Mesenchymal stem cell (in vitro differentiated cells and primary cell): ENCODE measurements at regions not wholly inside any gene's neighbourhood (a gene's known extent, or its start where the extent isn't known, plus 50 kb on each side); places are given as distances from the start of the nearest gene placed in this dataset.

Experiments
- DNase-seq: peaks from one replicate; pipeline ENCODE4 v3.0.0-alpha.2; 2013
- H2AFZ ChIP-seq: one replicate; pipeline ENCODE4 v1.6.1; 2013; ENCODE audit warnings: low read depth, mild to moderate bottlenecking, control low read depth, inconsistent platforms, low read length, moderate library complexity
- H2AK5ac ChIP-seq: 2 replicates; pipeline ENCODE4 v1.6.1; 2013; ENCODE audit warnings: low read length, moderate library complexity, mild to moderate bottlenecking, inconsistent platforms; ENCODE audit not compliant: severe bottlenecking
- H2BK120ac ChIP-seq: one replicate; pipeline ENCODE4 v1.6.1; 2013; ENCODE audit warnings: low read depth, mild to moderate bottlenecking, inconsistent platforms, low read length, moderate library complexity
- H2BK12ac ChIP-seq, 2 experiments: one replicate each; pipeline ENCODE4 v1.6.1; 2013; ENCODE audit warnings: inconsistent platforms in 2 of 2, low read length in 2 of 2, mild to moderate bottlenecking in 2 of 2, moderate library complexity in 2 of 2, control low read depth in 1 of 2
- H2BK15ac ChIP-seq: one replicate; pipeline ENCODE4 v1.6.1; 2013; ENCODE audit warnings: mild to moderate bottlenecking, low read depth, inconsistent platforms; ENCODE audit not compliant: poor library complexity, severe bottlenecking
- H2BK5ac ChIP-seq: 2 replicates; pipeline ENCODE4 v1.6.1; 2013; ENCODE audit warnings: low read depth, mild to moderate bottlenecking, low read length, control low read depth, inconsistent platforms; ENCODE audit not compliant: poor library complexity, severe bottlenecking
- H3K14ac ChIP-seq, 2 experiments: one replicate each; pipeline ENCODE4 v1.6.1; 2013; ENCODE audit warnings: inconsistent platforms in 2 of 2, low read length in 2 of 2, control low read depth in 1 of 2, mild to moderate bottlenecking in 1 of 2, moderate library complexity in 1 of 2
- H3K18ac ChIP-seq, 2 experiments: one replicate each; pipeline ENCODE4 v1.6.1; 2013; ENCODE audit warnings: inconsistent platforms in 2 of 2, low read length in 2 of 2, control low read depth in 1 of 2, low read depth in 1 of 2, mild to moderate bottlenecking in 1 of 2
- H3K23ac ChIP-seq, 2 experiments: one replicate each; pipeline ENCODE4 v1.6.1; 2013; ENCODE audit warnings: inconsistent platforms in 2 of 2, low read length in 2 of 2, mild to moderate bottlenecking in 2 of 2, moderate library complexity in 2 of 2, control low read depth in 1 of 2
- H3K27ac ChIP-seq: 2 replicates; pipeline ENCODE4 v1.5.1; 2013; ENCODE audit warnings: mild to moderate bottlenecking, moderate library complexity, low read length, control low read depth, inconsistent platforms; ENCODE audit not compliant: poor library complexity, severe bottlenecking
- H3K27me3 ChIP-seq, 2 experiments: 2 replicates each; pipeline versions ENCODE4 v1.6.1 to v1.7.0; 2013; ENCODE audit warnings: low read length in 2 of 2, mild to moderate bottlenecking in 2 of 2, moderate library complexity in 2 of 2, control low read depth in 1 of 2, inconsistent platforms in 1 of 2; ENCODE audit not compliant: control insufficient read depth in 1 of 2, insufficient read depth in 1 of 2
- H3K36me3 ChIP-seq, 2 experiments: 2 replicates each; pipeline versions ENCODE4 v1.6.1 to v1.7.0; 2013; ENCODE audit warnings: low read length in 2 of 2, control low read depth in 1 of 2, inconsistent platforms in 1 of 2, low read depth in 1 of 2, mild to moderate bottlenecking in 1 of 2; ENCODE audit not compliant: insufficient read depth in 2 of 2, control insufficient read depth in 1 of 2
- H3K4ac ChIP-seq, 2 experiments: one replicate each; pipeline ENCODE4 v1.6.1; 2013; ENCODE audit warnings: inconsistent platforms in 2 of 2, low read length in 2 of 2, mild to moderate bottlenecking in 2 of 2, moderate library complexity in 2 of 2, control low read depth in 1 of 2, low read depth in 1 of 2
- H3K4me1 ChIP-seq: 2 replicates; pipeline ENCODE4 v1.6.1; 2013; ENCODE audit warnings: low read depth, low read length, control low read depth; ENCODE audit not compliant: control insufficient read depth, insufficient read depth
- H3K4me2 ChIP-seq: 2 replicates; pipeline ENCODE4 v1.6.1; 2013; ENCODE audit warnings: low read length, mild to moderate bottlenecking, inconsistent platforms; ENCODE audit not compliant: poor library complexity, severe bottlenecking
- H3K4me3 ChIP-seq, 2 experiments: 2 replicates each; pipeline versions ENCODE4 v1.5.1 to v1.7.0; 2013; ENCODE audit warnings: low read length in 2 of 2, mild to moderate bottlenecking in 2 of 2, control low read depth in 1 of 2, low read depth in 1 of 2; ENCODE audit not compliant: insufficient read depth in 1 of 2
- H3K79me1 ChIP-seq: replicated peaks from 2 replicates; pipeline ENCODE4 v1.6.1; 2013; ENCODE audit warnings: mild to moderate bottlenecking, control low read depth, low read length, inconsistent platforms; ENCODE audit not compliant: poor library complexity, severe bottlenecking
- H3K9ac ChIP-seq: 2 replicates; pipeline ENCODE4 v1.7.0; 2013; ENCODE audit warnings: mild to moderate bottlenecking, low read length, moderate library complexity
- H3K9me3 ChIP-seq: 2 replicates; pipeline ENCODE4 v1.7.0; 2013; ENCODE audit warnings: mild to moderate bottlenecking, low read length; ENCODE audit not compliant: control insufficient read depth
- H4K8ac ChIP-seq: one replicate; pipeline ENCODE4 v1.6.1; 2013; ENCODE audit warnings: inconsistent platforms, mild to moderate bottlenecking, low read length, moderate library complexity
- H4K91ac ChIP-seq: one replicate; pipeline ENCODE4 v1.6.1; 2013; ENCODE audit warnings: mild to moderate bottlenecking, low read length, inconsistent platforms
- WGBS: methylation state at CpG from one replicate; pipeline ENCODE4 v1.1.7; 2013; ENCODE audit warnings: mixed read lengths; 5-methylcytosine and 5-hydroxymethylcytosine counted together

DNA sequence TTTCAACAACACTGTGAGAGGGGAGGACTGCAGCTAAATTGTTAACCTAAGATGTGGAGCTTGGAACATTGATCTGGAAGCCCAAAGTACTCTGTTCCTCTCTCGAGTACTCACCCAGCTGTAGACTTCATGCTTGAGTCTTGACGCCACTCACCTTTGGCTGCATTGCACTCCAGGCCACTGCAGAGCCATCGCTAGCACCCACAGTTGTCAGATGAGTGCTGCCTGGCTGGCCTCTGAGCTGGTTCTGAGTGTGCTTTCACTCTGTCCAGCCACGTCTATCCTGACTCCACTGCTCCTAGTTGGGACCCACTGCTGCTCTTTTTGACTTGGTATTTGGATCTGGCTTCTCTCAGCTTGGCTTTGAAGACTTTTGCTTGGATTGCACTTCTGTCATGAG, 552.1 kb downstream of the DCDC2C start:
- H3K4me1 ChIP-seq: no peaks in the 10 kb centered on the region
- H3K18ac ChIP-seq: no peak overlapping the region
- H2BK5ac ChIP-seq: no peak overlapping the region
- H3K79me1 ChIP-seq: no peaks in the 10 kb centered on the region
- H3K4ac ChIP-seq: no peak overlapping the region
- H2BK15ac ChIP-seq: no peak overlapping the region
- no peak for DNase-seq
- H4K8ac ChIP-seq: no peak overlapping the region
- peaks cover 28% of the 10 kb centered on the region for H3K9me3 ChIP-seq
- no peak overlapping the region for H3K14ac ChIP-seq
- no peak overlapping the region for H3K9ac ChIP-seq
- no peak overlapping the region for H3K4me2 ChIP-seq
- H3K23ac ChIP-seq: no peak overlapping the region
- no peak overlapping the region for H3K4me3 ChIP-seq
- no peaks in the 10 kb centered on the region for H3K36me3 ChIP-seq
- no peak overlapping the region for H2BK120ac ChIP-seq
- 60% methylated on average over 4 of the region's 4 CpGs for WGBS
- no peaks in the 10 kb centered on the region for H3K27me3 ChIP-seq
- no peak overlapping the region for H3K27ac ChIP-seq
- no peak overlapping the region for H2BK12ac ChIP-seq
- H2AFZ ChIP-seq: no peak overlapping the region
- H2AK5ac ChIP-seq: no peak overlapping the region
- H4K91ac ChIP-seq: no peak overlapping the region

DNA sequence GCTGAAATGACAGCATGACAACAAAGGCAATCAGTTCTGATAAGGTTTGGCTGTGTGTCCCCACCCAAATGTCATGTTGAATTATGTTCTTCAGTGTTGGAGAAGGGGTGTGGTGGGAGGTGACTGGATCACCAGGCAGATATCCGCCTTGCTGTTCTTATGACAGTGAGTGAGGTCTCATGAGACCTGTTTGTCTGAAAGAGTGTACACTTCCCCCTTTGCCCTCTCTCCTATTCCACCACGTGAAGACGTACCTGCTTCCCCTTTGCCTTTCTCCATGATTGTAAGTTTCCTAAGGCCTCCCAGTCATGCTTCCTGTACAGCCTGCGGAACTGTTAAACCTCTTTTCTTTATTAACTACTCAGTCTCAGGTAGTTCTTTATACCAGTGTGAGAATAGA, 553.0 kb downstream of the DCDC2C start:
- H4K91ac ChIP-seq: no peak overlapping the region
- no peak overlapping the region for H2BK12ac ChIP-seq
- no peak overlapping the region for H3K23ac ChIP-seq
- no peak overlapping the region for H3K4me3 ChIP-seq
- H4K8ac ChIP-seq: no peak overlapping the region
- H3K36me3 ChIP-seq: no peaks in the 10 kb centered on the region
- no peaks in the 10 kb centered on the region for H3K79me1 ChIP-seq
- no peak overlapping the region for H3K4ac ChIP-seq
- no peak overlapping the region for H3K18ac ChIP-seq
- H3K9ac ChIP-seq: no peak overlapping the region
- no peaks in the 10 kb centered on the region for H3K4me1 ChIP-seq
- no peak overlapping the region for H3K27ac ChIP-seq
- no peaks in the 10 kb centered on the region for H3K27me3 ChIP-seq
- H3K14ac ChIP-seq: no peak overlapping the region
- DNase-seq: no peak
- H2BK15ac ChIP-seq: no peak overlapping the region
- no peak overlapping the region for H2BK120ac ChIP-seq
- H3K9me3 ChIP-seq: peaks cover 25% of the 10 kb centered on the region
- no peak overlapping the region for H2AK5ac ChIP-seq
- H3K4me2 ChIP-seq: no peak overlapping the region
- 72% methylated on average over 4 of the region's 4 CpGs for WGBS
- H2BK5ac ChIP-seq: no peak overlapping the region
- no peak overlapping the region for H2AFZ ChIP-seq

DNA sequence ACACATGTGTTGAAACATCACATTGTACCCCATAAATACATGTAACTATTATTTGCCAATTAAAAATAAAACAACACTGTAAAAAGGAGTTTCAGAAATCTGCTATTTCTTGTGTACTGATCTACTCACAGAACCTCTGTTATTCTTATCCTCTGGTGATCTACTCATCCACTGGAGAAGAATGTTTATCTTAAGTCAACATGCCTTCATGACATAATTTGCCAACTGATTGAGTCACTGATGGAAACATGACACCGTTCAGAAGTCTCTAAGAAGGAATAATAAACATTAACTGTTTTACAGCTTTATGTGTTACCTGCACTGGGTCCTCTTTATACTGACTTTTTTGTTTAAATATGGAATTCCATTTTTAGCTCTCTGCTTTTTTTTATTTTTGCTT, 555.2 kb downstream of the DCDC2C start:
- Histone ChIP-seq H2BK12ac (no peak overlapping the region), H3K4me3 (no peak overlapping the region), H3K23ac (no peak overlapping the region), H4K8ac (no peak overlapping the region), H2AFZ (no peak overlapping the region), H3K27me3 (no peaks in the 10 kb centered on the region), H4K91ac (no peak overlapping the region), H3K4me1 (no peaks in the 10 kb centered on the region), H3K9ac (no peak overlapping the region), H2BK120ac (no peak overlapping the region), H2AK5ac (no peak overlapping the region), H3K27ac (no peak overlapping the region), H3K4me2 (no peak overlapping the region), H2BK15ac (no peak overlapping the region), H3K4ac (no peak overlapping the region), H2BK5ac (no peak overlapping the region), H3K79me1 (no peaks in the 10 kb centered on the region), H3K36me3 (no peaks in the 10 kb centered on the region), H3K14ac (no peak overlapping the region), H3K18ac (no peak overlapping the region), H3K9me3 (peaks cover 28% of the 10 kb centered on the region)
- no CpG with 5 or more reads among the region's 1 CpG for WGBS
- no peak for DNase-seq

DNA sequence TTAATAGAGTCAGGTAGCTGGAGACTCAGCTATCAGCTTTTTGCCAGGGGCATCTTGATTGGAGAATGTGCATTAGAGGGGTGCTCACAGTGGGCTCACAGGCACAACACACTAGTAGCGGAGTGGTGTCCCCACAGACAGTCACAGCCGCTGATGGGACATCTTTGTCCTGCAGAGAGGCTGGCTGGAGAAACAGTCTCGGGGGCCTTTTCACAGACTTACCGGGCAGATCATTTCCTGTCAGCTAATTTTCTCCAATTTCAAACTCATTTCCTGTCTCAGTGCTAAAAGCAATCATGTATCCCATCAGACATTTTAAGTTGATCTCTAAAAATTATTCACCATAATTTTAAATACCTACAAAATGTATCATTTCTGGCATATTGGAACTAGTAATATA, 562.6 kb downstream of the DCDC2C start:
- no peak overlapping the region for H3K18ac ChIP-seq
- no peak overlapping the region for H3K23ac ChIP-seq
- no peak overlapping the region for H2BK120ac ChIP-seq
- no peak overlapping the region for H3K14ac ChIP-seq
- H3K27me3 ChIP-seq: no peaks in the 10 kb centered on the region
- no peaks in the 10 kb centered on the region for H3K79me1 ChIP-seq
- no peak overlapping the region for H2BK5ac ChIP-seq
- H2BK12ac ChIP-seq: no peak overlapping the region
- H3K27ac ChIP-seq: no peak overlapping the region
- H3K4ac ChIP-seq: no peak overlapping the region
- H3K4me2 ChIP-seq: no peak overlapping the region
- no peak overlapping the region for H4K91ac ChIP-seq
- DNase-seq: no peak
- H3K9me3 ChIP-seq: peaks cover 3% of the 10 kb centered on the region
- 61% methylated on average over 4 of the region's 4 CpGs for WGBS
- H4K8ac ChIP-seq: no peak overlapping the region
- no peak overlapping the region for H2BK15ac ChIP-seq
- no peak overlapping the region for H2AFZ ChIP-seq
- no peak overlapping the region for H3K4me3 ChIP-seq
- no peaks in the 10 kb centered on the region for H3K36me3 ChIP-seq
- no peak overlapping the region for H2AK5ac ChIP-seq
- H3K9ac ChIP-seq: no peak overlapping the region
- peaks cover 2% of the 10 kb centered on the region for H3K4me1 ChIP-seq
